Right lobe of liver (tissue), 4 donors: ENCODE measurements at regions not wholly inside any gene's neighbourhood (a gene's known extent, or its start where the extent isn't known, plus 50 kb on each side); places are given as distances from the start of the nearest gene placed in this dataset.
"Not testable (repeated sequence)": the region's sequence is repeated elsewhere in the genome, so short reads cannot be mapped to it uniquely, and the experiment has no call there.

Experiments used
- POLR2A ChIP-seq: fragments of 450-650 bp; IDR thresholded peaks from one replicate; pipeline ENCODE4 v1.6.1; 2017; ENCODE audit warnings: antibody characterized with exemption, mild to moderate bottlenecking
- TF ChIP-seq, protein P1 (sequence below), 4 donors: fragments of 200-600 bp in 3 of 4; fragments of 450-650 bp in 1 of 4; IDR thresholded peaks; one replicate each; pipeline versions ENCODE4 v1.5.1 to v1.8.0; 2016 to 2022; ENCODE audit warnings: antibody characterized with exemption in 4 of 4, mild to moderate bottlenecking in 2 of 4
- donor health status: DM: no; HTN: no; CAD: no.
- donor health status: DM: no; HTN: no; CAD: no.
- donor health status: DM: no; HTN: yes; CAD: no.

DNA sequence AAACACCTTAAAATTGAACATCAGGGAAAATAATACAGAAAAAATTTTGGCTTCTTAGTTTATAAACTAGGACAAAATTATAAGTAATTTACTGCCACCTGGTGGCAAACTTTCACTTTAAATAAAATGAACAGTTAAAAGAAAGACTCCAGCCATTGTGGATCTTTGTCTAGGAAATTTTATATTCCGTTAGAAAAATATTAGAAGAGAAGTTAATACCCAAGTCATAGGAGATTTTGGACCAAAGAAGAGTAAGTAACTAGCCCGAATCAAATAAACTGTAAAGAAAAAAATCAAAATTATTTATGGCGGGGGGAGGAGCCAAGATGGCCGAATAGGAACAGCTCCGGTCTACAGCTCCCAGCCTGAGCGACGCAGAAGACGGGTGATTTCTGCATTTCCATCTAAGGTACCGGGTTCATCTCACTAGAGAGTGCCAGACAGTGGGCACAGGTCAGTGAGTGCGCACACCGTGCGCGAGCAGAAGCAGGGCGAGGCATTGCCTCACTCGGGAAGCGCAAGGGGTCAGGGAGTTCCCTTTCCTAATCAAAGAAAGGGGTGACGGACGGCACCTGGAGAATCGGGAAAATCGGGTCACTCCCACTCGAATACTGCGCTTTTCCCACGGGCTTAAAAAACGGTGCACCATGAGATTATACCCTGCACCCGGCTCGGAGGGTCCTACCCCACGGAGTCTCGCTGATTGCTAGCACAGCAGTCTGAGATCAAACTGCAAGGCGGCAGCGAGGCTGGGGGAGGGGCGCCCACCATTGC is 73.4 kb upstream of the SCIN start:
- TF ChIP-seq, protein P1, sequence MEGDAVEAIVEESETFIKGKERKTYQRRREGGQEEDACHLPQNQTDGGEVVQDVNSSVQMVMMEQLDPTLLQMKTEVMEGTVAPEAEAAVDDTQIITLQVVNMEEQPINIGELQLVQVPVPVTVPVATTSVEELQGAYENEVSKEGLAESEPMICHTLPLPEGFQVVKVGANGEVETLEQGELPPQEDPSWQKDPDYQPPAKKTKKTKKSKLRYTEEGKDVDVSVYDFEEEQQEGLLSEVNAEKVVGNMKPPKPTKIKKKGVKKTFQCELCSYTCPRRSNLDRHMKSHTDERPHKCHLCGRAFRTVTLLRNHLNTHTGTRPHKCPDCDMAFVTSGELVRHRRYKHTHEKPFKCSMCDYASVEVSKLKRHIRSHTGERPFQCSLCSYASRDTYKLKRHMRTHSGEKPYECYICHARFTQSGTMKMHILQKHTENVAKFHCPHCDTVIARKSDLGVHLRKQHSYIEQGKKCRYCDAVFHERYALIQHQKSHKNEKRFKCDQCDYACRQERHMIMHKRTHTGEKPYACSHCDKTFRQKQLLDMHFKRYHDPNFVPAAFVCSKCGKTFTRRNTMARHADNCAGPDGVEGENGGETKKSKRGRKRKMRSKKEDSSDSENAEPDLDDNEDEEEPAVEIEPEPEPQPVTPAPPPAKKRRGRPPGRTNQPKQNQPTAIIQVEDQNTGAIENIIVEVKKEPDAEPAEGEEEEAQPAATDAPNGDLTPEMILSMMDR (IDR thresholded peaks at IDR 0.05) = peak; percentile 35 to 53 (median 46)
- TF ChIP-seq POLR2A = not testable (repeated sequence)
